GM12892 (cell line): ENCODE measurements at regions not wholly inside any gene's neighbourhood (a gene's known extent, or its start where the extent isn't known, plus 50 kb on each side); places are given as distances from the start of the nearest gene placed in this dataset.

Experiments
- DNase-seq: peaks from one replicate; pipeline ENCODE4 v3.0.0; 2011; ENCODE audit not compliant: insufficient read length
- FAIRE-seq: peaks from 2 replicates; lab custom pipeline; 2011; peaks lifted over from hg19 to GRCh38; lab: Jason Lieb, UNC
- POLR2A ChIP-seq: IDR thresholded peaks from 2 replicates; pipeline ENCODE4 v1.6.1; 2011; ENCODE audit warnings: low read depth, low read length, control low read depth
- POLR2AphosphoS5 ChIP-seq: IDR thresholded peaks from 2 replicates; pipeline ENCODE4 v1.6.1; 2011; ENCODE audit warnings: low read depth, low read length, control low read depth
- TAF1 ChIP-seq: IDR thresholded peaks from 2 replicates; pipeline ENCODE4 v1.6.1; 2011; ENCODE audit warnings: low read depth, mild to moderate bottlenecking, control low read depth, low read length, borderline replicate concordance

DNA sequence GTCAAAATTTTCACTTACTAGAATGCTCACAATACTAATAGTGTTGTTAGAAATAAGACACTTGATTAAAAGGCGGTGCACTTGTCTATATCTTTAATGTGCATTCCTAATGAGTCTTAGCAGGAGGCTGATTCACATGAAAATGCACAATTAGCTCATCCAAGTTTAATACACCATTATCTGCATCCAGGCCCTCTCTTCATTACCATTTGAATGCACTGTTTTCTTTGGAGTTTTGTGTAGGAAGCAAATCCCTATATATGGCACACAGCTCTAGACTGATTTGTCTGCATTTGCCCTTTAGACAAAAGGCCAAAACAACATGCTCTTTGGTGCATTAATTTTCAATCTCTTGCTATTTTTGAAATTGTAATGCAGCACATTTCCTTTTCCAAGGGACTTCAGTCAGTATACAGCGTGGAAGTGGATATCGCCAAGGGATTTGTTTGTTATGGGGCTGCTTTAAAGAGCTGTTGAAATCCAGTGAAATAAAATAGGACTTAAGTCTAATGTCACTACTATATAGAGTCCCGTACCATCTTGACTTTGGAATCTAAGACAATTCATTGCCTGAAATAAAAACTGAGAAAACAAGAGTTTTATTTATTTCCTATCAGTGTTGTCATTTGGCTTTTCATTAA lies 257.6 kb upstream of the CPHXL start:
- TF ChIP-seq POLR2AphosphoS5 (no peak), POLR2A (no peak), TAF1 (no peak)
- no peak for DNase-seq
- no peak for FAIRE-seq

DNA sequence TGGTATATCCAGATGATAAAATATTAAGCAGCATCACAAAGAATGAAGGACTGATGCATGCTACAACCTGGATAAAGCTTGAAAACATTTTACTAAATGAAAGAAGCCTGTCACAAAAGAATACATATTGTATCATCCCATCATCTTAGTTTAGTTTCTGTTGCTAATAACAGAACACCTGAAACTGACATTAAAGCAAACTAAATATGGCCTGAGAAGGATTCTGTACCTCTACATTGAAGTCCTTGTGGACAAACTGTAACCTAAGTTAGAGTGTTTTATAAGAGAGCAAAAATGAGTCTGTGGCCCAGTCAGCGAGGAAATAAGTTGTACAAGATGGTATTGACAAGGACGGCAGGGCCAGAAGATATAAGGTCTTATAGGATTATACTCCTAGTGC lies 261.0 kb upstream of the CPHXL start:
- DNase-seq (no peak), FAIRE-seq (no peak)
- TF ChIP-seq POLR2AphosphoS5, result no peak
- TF ChIP-seq TAF1, result no peak

DNA sequence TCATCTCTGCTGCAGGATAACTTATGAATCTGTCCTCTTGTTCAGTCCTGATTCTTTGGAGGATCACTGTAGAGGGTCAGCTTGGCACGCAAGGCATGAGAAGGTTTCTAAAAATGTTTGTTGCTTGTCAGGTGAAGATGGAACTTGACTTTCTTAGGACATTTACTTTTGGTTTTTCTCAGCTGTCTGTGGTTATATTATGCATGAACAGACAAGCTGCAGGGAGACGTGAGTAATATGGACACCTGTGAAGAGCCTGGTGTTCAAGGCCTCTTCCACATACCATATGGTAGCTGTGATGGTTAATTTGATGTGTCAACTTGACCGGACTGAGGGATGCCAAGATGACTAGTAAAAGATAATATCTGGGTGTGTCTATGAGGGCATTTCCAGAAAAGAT lies 270.2 kb upstream of the CPHXL start:
- no peak for FAIRE-seq
- no peak for DNase-seq
- TF ChIP-seq POLR2A (no peak), TAF1 (no peak), POLR2AphosphoS5 (no peak)

DNA sequence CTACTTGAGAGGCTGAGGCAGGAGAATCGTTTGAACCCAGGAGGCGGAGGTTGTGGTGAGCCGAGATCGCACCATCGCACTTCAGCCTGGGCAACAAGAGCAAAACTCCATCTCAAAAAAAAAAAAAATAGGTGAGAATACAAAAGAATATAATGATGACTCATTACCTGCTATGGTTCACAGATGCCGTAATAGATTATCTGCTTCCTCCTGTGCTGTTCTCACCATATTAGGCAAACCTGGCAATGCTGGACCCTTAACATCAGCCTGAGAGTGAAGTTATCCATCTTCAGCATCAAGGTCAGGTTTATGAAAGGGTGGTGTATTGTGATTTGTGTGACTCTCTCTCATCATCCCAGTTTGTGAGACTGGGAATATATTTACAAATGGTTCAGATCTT lies 271.3 kb upstream of the CPHXL start:
- no peak for FAIRE-seq
- TF ChIP-seq POLR2AphosphoS5 (no peak), POLR2A (no peak), TAF1 (no peak)

DNA sequence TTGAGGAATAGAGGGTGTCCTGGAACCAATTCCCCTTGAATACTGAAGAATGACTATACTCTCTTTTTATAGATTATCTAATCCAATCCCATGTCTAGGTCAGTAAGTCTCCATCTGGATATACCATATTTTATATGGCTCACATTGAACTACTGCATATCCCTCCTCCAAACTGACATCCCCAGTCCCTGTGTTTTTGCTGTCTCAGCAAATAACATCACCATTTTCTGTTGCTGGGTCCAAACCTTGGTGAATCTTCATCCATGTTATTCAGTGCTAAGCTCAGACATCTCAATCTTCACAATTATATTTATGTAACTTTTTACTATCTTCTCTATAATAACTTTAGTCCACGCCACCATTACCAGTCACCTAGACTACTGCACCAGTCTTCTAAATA lies 269.6 kb upstream of the CNTNAP4 start:
- TF ChIP-seq POLR2A, result no peak
- DNase-seq (no peak), FAIRE-seq (no peak)

More for the DNA sequence above, 271.3 kb upstream of the CPHXL start:
- DNase-seq, result no peak

DNA sequence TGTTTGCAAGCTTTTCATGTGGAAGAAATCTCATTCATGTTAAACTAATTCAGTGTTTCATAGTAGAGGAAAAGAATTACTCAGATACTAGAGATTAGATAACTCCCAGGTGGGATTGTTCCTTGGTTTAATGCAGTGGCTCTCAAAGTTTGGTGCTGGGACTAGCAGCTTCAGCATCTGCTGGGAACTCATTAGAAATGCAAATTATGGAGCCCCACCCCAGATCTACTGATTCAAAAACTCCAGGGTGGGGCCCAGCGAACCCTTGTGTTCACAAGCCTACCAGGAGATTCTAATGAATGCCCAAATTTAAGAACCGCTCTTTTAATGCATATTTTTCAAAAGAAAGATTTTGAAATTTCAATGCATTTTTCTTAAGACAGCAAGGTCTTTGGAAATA lies 253.4 kb upstream of the CNTNAP4 start:
- no peak for TF ChIP-seq POLR2A
- TF ChIP-seq POLR2AphosphoS5, result no peak
- no peak for TF ChIP-seq TAF1
- DNase-seq, result no peak
- no peak for FAIRE-seq

DNA sequence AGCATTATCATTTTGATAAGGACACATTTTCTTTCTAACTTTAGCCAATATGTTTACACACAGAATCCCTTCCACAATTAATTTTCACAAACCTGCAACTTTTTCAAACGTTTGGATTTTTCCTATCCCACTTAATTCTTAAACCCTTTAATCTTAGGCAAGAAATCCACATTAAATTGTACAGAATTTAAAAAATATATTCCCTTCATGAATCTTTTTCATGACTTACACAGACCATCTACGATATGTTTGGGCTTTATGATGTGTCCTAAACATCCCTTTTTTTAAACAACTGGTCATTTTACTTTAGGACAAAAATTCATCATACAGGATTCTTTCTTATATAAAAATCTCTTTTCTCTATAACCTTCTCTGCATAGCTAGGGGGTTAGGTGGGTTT lies 241.5 kb upstream of the CNTNAP4 start:
- TF ChIP-seq TAF1 (no peak), POLR2A (no peak), POLR2AphosphoS5 (no peak)
- DNase-seq (no peak), FAIRE-seq (no peak)

DNA sequence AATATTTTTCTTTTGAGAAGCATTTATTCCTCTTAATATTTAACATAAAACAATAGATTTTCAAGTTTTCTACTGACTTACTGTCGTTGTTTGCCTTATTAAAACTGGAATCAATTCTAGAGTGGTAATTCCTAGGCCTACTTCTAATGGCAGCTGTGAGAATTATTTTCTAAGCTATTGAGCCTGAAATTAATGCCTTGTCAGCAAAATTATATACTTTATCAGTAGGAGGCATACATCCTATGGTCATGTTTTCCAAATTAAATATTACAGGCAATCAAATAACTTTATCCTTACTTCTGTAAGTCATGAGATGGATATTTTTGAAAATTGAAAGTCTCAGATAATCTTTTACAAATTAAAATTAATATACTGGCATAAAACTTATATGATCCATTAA lies 239.1 kb upstream of the CNTNAP4 start:
- no peak for DNase-seq
- TF ChIP-seq POLR2A, result no peak
- TF ChIP-seq POLR2AphosphoS5, result no peak
- no peak for TF ChIP-seq TAF1
- no peak for FAIRE-seq

DNA sequence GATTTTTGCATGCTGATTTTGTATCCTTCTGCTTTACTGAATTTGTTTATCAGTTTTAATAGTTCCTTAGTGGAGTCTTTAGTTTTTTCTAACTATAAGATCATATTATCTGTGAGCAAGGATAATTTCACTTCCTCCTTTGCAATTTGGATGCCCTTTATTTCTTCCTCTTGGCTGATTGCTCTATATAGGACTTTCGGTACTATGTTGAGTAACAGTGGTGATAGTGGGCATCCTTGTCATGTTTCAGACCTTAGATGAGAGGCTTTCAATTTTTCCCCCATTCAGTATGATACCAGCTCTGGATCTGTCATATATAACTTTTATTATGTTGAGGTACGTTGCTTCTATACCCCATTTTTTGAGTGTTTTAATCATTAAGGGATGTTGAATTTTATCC lies 224.5 kb upstream of the CNTNAP4 start:
- TF ChIP-seq TAF1, result no peak
- DNase-seq, result no peak
- FAIRE-seq, result no peak

DNA sequence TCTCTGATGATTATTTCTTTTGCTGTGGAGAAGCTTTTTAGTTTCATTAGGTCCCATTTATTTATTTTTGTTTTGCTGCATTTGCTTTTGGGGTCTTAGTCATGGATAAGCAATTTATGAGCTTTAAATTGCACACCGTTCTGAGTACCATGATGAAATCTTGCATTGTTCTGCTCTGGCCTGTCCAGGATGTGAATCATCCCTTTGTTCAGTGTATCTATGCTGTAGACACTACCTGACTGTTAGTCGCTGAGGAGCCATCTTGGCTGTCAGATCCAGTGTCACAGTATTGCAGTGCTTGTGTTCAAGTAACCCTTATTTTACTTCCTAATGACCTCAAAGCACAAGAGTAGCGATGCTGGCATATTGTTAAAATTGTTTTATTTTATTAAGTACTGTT lies 218.0 kb upstream of the CNTNAP4 start:
- FAIRE-seq, result no peak
- DNase-seq, result no peak
- TF ChIP-seq TAF1 (no peak), POLR2A (no peak), POLR2AphosphoS5 (no peak)

DNA sequence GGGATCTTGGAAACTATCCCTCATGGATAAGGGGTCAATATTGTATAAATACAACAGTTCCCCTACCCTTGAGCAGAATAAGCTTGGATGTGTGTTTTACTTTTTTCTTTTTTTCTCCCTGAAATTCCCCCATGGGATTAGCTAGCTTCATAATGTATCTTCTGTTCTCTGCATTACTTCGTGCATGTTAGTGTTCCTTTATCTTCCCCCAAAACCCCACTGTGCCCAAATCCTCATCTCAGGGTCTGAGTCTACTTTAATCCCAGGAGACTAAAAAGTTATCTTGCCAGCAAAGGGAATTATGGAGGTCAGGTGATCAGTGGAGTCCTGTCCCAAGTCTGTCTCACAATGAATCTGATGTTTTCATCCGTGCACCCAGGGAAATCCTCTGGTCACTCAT lies 217.5 kb upstream of the CNTNAP4 start:
- DNase-seq, result no peak
- FAIRE-seq, result no peak
- TF ChIP-seq POLR2AphosphoS5, result no peak
- TF ChIP-seq POLR2A, result no peak
- TF ChIP-seq TAF1, result no peak

DNA sequence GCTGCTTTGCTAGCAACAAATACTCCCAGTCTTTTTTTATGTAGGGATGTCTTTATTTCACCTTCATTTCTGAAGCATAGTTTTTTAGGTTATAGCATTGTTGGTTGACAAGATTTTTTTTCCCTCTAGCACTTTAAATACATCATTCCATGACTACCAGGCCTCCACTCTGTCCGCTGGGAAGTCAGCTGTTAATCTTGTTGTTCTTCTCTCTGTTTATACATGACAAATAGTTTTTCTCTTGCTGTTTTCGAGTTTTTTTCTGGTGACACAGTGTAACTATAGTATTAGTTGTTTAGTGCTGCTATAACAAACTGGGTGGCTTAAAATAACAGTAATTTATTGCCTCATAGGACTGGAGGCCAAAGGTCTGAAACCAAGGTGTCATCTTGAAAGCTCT lies 205.5 kb upstream of the CNTNAP4 start:
- TF ChIP-seq POLR2A (no peak), POLR2AphosphoS5 (no peak), TAF1 (no peak)
- DNase-seq (no peak), FAIRE-seq (no peak)

DNA sequence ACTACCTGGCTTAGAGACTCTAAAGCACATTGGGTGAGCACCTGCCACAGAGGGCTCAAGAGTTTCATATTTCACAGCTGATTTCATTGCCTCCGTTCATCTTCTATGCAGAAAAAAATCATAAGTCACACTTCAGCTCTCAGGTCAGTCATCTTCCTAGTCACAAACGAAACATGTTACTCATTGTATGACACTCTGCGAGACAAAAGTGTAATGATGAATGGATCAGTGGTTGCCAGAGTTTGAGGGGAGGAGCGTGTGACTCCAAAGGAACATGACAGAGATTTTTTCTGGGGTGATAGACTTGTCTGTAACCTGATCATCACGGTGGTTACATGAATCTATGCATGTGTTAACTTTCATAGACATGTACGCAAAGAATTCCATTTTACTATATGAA lies 195.2 kb upstream of the CNTNAP4 start:
- DNase-seq, result no peak
- FAIRE-seq, result no peak
- TF ChIP-seq TAF1 (no peak), POLR2A (no peak), POLR2AphosphoS5 (no peak)

DNA sequence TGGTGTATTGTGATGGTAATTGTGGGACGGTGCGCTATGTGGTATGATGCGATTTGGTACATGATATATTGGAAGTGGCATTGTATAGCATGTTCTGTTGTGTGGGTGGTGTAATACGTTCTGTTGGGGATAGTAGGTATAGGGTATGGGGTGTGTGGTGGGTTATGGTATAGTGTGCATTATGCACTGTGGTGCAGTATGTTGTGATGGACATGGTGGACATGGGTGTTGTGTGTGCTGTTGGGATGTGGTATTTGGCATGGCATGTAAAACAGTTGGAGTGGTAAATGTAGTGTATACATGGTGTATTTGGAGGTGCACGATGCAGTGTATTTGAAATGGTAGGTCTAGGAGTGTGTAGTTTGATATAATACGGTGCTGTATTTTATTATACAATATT lies 170.6 kb upstream of the CNTNAP4 start:
- no peak for FAIRE-seq
- DNase-seq, result no peak
- TF ChIP-seq TAF1, result no peak
- no peak for TF ChIP-seq POLR2AphosphoS5
- no peak for TF ChIP-seq POLR2A

DNA sequence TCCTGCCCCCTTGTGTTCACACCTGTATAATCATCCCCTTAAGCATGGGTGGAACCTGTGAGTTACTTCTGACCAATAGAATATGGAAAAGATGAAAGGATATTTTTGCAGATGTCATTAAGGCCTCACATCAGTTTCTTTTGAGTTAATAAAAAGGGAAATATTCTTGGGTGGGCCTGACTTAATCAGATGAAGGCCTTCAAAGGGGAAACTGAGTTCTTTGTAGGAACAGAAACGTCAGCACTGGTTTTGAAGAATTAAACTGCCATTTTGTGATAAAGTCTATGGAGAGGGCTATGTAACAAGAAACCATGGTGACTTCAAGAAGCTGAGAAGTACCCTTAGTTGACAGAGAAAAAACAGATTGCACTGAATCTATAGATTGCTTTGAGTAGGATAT lies 168.7 kb upstream of the CNTNAP4 start:
- no peak for FAIRE-seq
- TF ChIP-seq POLR2AphosphoS5 (no peak), POLR2A (no peak), TAF1 (no peak)
- no peak for DNase-seq
